ENCODE measurements at regions not wholly inside any gene's neighbourhood (a gene's known extent, or its start where the extent isn't known, plus 50 kb on each side); places are given as distances from the start of the nearest gene placed in this dataset.

GRCh38 chr2:220370764-220371163 is 743.3 kb downstream of the SLC4A3 start:
- Histone ChIP-seq H3K4me3 (ENCODE audit: low read length) (no peak overlapping the region), H3K9me3 (ENCODE audit: low read length) (no peaks in the 10 kb centered on the region), H3K9ac (ENCODE audit: low read length) (no peak overlapping the region), H3K79me2 (ENCODE audit: low read length) (no peaks in the 10 kb centered on the region), H3K4me1 (ENCODE audit: insufficient read depth, low read length) (no peaks in the 10 kb centered on the region), H3F3A (ENCODE audit: low read length, unreplicated experiment) (no peaks in the 10 kb centered on the region), H3K36me3 (ENCODE audit: low read depth, low read length) (no peaks in the 10 kb centered on the region), H2AFZ (ENCODE audit: low read length) (no peak overlapping the region), H3K27ac (ENCODE audit: low read length) (no peak overlapping the region), H3K9me2 (replicated peaks; ENCODE audit: low read length) (no peaks in the 10 kb centered on the region), H4K20me1 (ENCODE audit: low read length) (no peaks in the 10 kb centered on the region), H3K4me2 (ENCODE audit: low read length) (no peak overlapping the region), H3K27me3 (ENCODE audit: low read length) (no peaks in the 10 kb centered on the region)
- no peak for TF ChIP-seq EZH2 (IDR thresholded peaks at IDR 0.05; ENCODE audit: low read length, unreplicated experiment)
- TF ChIP-seq CTCF (conservative IDR thresholded peaks at IDR 0.05; ENCODE audit: low read depth, low read length) = no peak
- no peak for TF ChIP-seq EZH2phosphoT487 (IDR thresholded peaks at IDR 0.05; ENCODE audit: borderline replicate concordance, low read length)
- DNase-seq = no peak
- ATAC-seq = no peak
- ChIA-PET POLR2A (ENCODE audit: unreplicated experiment) (no interaction called here), CTCF (no interaction called here)
- intact Hi-C loops (cut with micrococcal nuclease) = loop anchor here (10.0 kb wide), 1 partner anchor 314 kb away; no protein-coding TSS in a partner anchor
- no TSS peak for BruUV-seq (replicated peaks)

GRCh38 chr2:220371211-220371610 is 743.8 kb downstream of the SLC4A3 start:
- intact Hi-C loops (cut with micrococcal nuclease) = loop anchor here (10.0 kb wide), 1 partner anchor 314 kb away; no protein-coding TSS in a partner anchor
- H2AFZ ChIP-seq (ENCODE audit: low read length) = no peak overlapping the region
- ChIA-PET CTCF (no interaction called here), POLR2A (ENCODE audit: unreplicated experiment) (no interaction called here)
- H3K9me3 ChIP-seq (ENCODE audit: low read length) = no peaks in the 10 kb centered on the region
- H3K36me3 ChIP-seq (ENCODE audit: low read depth, low read length) = no peaks in the 10 kb centered on the region
- H4K20me1 ChIP-seq (ENCODE audit: low read length) = no peaks in the 10 kb centered on the region
- no peaks in the 10 kb centered on the region for H3F3A ChIP-seq (ENCODE audit: low read length, unreplicated experiment)
- BruUV-seq (replicated peaks) = no TSS peak
- DNase-seq (no peak), ATAC-seq (no peak)
- no peaks in the 10 kb centered on the region for H3K4me1 ChIP-seq (ENCODE audit: insufficient read depth, low read length)
- TF ChIP-seq CTCF (conservative IDR thresholded peaks at IDR 0.05; ENCODE audit: low read depth, low read length) (no peak), EZH2 (IDR thresholded peaks at IDR 0.05; ENCODE audit: low read length, unreplicated experiment) (no peak), EZH2phosphoT487 (IDR thresholded peaks at IDR 0.05; ENCODE audit: borderline replicate concordance, low read length) (no peak)
- no peak overlapping the region for H3K4me2 ChIP-seq (ENCODE audit: low read length)
- no peak overlapping the region for H3K4me3 ChIP-seq (ENCODE audit: low read length)
- H3K27ac ChIP-seq (ENCODE audit: low read length) = no peak overlapping the region
- H3K9ac ChIP-seq (ENCODE audit: low read length) = no peak overlapping the region
- H3K9me2 ChIP-seq (replicated peaks; ENCODE audit: low read length) = no peaks in the 10 kb centered on the region
- no peaks in the 10 kb centered on the region for H3K79me2 ChIP-seq (ENCODE audit: low read length)
- no peaks in the 10 kb centered on the region for H3K27me3 ChIP-seq (ENCODE audit: low read length)

GRCh38 chr2:220373878-220374277 is 746.4 kb downstream of the SLC4A3 start:
- no peaks in the 10 kb centered on the region for H4K20me1 ChIP-seq (ENCODE audit: low read length)
- ChIA-PET CTCF (no interaction called here), POLR2A (ENCODE audit: unreplicated experiment) (no interaction called here)
- BruUV-seq (replicated peaks) = no TSS peak
- no peak overlapping the region for H3K27ac ChIP-seq (ENCODE audit: low read length)
- no peaks in the 10 kb centered on the region for H3K79me2 ChIP-seq (ENCODE audit: low read length)
- no peak for ATAC-seq
- no peak overlapping the region for H3K4me3 ChIP-seq (ENCODE audit: low read length)
- H2AFZ ChIP-seq (ENCODE audit: low read length) = no peak overlapping the region
- H3K36me3 ChIP-seq (ENCODE audit: low read depth, low read length) = no peaks in the 10 kb centered on the region
- H3K4me1 ChIP-seq (ENCODE audit: insufficient read depth, low read length) = no peaks in the 10 kb centered on the region
- H3K9ac ChIP-seq (ENCODE audit: low read length) = no peak overlapping the region
- H3F3A ChIP-seq (ENCODE audit: low read length, unreplicated experiment) = no peaks in the 10 kb centered on the region
- intact Hi-C loops (cut with micrococcal nuclease) = loop anchor here (10.0 kb wide), 1 partner anchor 311 kb away; no protein-coding TSS in a partner anchor
- TF ChIP-seq EZH2 (IDR thresholded peaks at IDR 0.05; ENCODE audit: low read length, unreplicated experiment) = no peak
- no peak for TF ChIP-seq EZH2phosphoT487 (IDR thresholded peaks at IDR 0.05; ENCODE audit: borderline replicate concordance, low read length)
- no peak for TF ChIP-seq CTCF (conservative IDR thresholded peaks at IDR 0.05; ENCODE audit: low read depth, low read length)
- peak; percentile 14 for DNase-seq
- H3K4me2 ChIP-seq (ENCODE audit: low read length) = no peak overlapping the region
- no peaks in the 10 kb centered on the region for H3K27me3 ChIP-seq (ENCODE audit: low read length)
- no peaks in the 10 kb centered on the region for H3K9me2 ChIP-seq (replicated peaks; ENCODE audit: low read length)
- H3K9me3 ChIP-seq (ENCODE audit: low read length) = no peaks in the 10 kb centered on the region
